HT-29 (cell line): ENCODE measurements at regions not wholly inside any gene's neighbourhood (a gene's known extent, or its start where the extent isn't known, plus 50 kb on each side); places are given as distances from the start of the nearest gene placed in this dataset. TPM values are rescaled to one million over a fixed set of nuclear protein-coding genes. Genes with fewer than 3 reads are reported as not detected.

Experiments
- DNase-seq: peaks from one replicate; pipeline ENCODE4 v3.0.0-alpha.2; 2015; ENCODE audit warnings: low spot score
- small RNA-seq: library from RNA; depleted of rRNA; stranded (forward); fragments of <200 nt; gene quantifications from one replicate; pipeline ENCODE3, GENCODE V24; 2014

DNA sequence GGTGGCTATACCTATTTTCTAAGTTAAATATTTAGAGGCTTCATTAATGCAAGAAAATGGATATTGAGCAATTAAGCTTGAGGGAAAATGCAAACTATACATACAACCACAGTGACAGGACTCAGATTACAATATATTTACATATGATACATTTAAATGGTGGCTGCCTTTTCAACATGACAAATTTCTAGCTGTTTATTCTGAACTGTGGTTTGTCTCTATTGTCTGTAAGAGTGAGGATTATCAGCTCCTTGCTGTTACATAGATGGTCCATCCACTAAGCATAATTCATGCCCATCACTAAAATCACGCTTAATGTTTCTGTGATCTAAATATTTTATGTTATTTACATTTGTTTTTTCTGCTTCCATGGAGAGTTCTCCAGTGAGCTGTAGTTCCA, 81.1 kb upstream of the SGCD start:
- DNase-seq = no peak

DNA sequence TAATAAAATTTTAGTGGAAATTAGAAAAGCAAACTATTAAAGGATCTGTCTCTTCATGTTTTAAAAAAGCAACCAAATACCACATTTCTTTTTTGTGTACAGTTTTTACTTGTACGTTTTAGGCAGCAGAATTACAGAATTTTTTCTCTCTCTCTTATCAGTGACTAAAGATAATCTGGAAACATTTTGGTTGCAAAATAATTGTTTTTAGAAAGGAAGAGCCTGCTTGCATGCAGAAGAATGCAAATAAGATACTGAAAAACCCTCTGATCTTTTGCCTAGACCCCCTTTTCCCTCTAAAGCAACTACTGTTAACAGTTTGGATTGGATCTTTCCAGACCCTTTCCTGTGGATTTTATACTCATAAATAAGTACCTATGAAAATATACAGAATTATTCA, 75.9 kb upstream of the SGCD start:
- no peak for DNase-seq

DNA sequence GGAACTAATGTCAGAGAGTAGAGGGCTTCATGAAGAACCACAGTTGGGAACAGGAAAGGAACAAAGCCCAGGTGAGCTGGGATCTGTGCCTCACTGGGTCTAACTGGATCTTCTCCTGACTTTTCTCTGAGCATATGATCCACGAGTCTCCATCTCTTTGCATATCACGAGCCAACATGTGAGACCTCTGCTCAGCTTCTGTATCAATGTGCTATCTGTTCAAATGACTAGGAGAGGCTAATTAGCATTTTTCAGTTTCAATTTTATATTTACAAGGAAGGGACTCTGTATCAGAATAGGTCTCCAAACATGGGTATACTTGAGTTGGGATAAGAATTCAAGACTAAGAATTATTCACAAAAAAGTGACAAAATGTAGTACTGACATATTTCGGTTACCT, 73.8 kb upstream of the SGCD start:
- DNase-seq = no peak

DNA sequence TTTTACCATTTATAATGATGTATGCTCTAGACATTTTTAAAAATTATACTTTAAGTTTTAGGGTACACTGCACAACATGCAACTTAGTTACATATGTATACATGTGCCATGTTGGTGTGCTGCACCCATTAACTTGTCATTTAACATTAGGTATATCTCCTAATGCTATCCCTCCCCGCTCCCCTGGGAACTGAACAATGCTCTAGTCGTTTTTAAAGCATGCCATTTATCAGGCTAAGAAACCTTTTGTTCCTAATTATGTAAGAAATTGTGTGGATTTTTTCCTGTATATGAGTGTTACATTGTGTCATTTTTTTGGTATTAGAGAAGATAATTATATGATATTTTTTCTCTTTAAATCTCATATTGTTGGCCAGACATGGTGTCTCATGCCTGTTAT, 72.8 kb upstream of the SGCD start:
- DNase-seq = no peak

DNA sequence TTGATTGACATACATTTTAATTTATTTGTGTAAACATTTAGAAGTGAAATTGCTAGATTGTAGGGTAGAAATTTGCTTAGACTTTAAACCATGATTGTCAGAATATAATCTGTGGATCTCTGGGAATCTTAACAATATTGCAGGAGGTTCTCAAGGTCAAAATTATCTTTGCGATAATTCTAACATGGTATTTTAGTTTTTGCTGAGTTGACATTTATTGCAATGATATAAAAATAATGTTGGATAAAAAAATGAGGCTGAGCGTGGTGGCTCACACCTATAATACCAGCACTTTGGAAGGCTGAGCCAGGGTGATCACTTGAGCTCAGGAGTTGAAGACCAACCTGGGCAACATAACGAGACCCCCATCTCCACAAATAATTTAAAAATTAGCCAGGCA, 70.3 kb upstream of the SGCD start:
- no peak for DNase-seq

DNA sequence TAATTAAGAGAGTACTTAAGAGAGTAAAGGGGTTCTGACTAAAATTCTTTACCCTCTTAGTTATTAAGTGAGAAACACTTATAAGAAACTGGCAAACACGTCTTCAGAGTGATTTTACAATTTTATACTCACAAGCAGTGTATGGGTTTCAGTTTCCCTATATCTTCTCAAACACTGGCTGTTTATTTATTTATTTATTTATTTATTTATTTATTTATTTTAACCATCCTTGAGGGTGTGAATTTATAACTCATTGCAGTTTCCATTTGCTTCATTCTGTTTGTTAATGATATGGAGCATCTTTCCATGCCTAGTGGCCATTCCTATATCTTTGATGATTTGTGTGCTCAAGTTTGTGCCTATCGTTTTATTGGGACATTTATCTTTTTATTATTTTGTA, 68.0 kb upstream of the SGCD start:
- no peak for DNase-seq

DNA sequence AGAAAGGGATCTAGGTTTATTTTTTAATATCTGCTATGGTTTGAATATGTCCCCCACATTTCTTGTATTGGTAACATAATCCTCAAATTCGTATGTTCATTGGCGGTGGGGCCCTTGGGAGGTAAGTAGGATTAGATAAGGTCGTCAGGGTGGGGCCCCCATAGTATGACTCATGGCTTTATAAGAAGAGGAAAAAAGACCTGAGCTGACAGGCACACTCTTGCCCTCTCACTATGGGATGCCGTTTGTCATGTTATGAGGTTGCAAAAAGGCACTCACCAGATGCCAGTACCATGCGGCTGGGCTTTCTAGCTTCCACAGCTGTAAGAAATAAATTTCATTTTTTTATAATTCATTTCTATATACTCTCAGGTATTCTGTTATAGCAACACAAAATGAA, 67.3 kb upstream of the SGCD start:
- no peak for DNase-seq

DNA sequence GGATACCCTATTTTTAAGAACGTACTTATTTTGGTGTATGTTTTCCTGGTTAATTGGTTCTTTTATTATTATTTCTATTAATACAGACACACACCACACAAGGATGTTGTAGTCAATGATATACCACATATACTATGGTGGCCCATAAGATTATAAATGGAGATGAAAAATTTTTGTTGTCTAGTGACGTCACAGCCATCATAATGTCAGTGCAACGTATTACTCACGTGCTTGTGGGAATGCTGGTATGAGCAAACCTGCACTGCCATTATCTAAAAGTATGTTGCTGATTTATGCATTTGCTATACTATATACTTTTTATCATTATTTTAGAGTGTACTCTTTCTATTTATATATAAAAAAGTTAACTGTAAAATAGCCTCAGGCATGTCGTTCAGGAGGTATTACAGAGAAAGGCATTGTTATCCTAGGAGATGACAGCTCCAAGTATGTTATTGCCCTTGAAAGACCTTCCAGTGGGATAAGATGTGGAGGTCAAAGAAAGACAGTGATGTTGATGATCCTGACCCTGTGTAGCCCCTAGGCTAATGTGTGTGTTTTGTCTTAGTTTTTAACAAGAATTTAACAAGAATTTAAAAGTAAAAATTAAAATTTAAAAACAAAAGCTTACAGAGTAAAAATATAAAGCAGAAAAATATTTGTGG, 65.6 kb upstream of the SGCD start:
- DNase-seq = no peak

DNA sequence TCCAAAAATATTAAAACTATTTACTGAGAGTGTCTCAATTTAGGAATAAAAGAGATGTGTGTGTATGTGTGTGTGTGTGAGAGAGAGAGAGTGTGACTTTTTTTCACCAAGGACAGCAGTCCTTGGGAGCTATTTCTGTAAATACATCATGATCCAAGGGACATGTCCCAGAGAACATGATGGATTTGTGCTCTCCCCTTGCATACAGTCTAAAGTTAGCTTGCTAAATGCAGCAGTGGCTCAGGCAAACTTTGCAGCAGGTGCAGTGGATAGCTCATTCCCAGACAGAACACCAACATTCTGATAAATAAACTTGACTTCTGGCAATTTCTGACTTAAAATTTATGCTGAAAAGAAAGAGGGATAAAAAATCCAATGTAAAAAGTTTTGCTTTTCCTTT, 55.4 kb upstream of the SGCD start:
- no peak for DNase-seq

DNA sequence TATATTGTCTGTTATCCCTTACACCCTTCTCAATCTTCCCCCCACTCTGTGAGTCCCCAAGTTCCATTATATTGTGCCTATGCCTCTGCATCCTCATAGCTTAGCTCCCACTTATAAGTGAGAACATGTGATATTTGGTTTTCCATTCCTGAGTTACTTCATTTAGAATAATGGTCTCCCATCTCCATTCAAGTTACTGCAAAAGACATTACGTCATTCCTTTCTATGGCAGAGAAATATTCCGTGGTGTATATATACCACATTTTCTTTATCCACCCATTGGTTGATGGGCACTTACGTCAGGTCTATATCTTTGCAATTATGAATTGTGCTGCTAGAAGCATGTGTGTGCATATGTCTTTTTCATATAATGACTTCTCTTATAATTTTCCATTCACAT, 54.8 kb upstream of the SGCD start:
- DNase-seq = no peak

DNA sequence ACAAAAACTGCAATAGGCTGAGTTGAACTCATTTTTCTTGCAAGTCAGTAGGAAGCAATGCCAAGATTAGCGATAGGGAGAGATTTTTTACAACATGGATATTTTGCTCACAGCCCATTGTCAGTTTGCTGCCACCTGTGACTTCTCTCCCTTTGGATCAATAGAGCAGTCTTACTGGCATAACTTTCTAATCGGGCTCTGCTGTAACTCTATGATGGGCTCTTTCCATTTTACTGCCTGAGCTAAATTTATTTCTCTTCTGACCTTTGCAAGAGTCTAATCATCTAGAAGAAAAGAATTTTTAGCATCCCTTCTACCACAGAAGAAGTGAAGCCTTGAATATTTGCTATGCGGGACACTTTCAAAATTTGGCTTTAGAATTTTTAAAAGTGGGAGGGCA, 53.6 kb upstream of the SGCD start:
- no peak for DNase-seq

DNA sequence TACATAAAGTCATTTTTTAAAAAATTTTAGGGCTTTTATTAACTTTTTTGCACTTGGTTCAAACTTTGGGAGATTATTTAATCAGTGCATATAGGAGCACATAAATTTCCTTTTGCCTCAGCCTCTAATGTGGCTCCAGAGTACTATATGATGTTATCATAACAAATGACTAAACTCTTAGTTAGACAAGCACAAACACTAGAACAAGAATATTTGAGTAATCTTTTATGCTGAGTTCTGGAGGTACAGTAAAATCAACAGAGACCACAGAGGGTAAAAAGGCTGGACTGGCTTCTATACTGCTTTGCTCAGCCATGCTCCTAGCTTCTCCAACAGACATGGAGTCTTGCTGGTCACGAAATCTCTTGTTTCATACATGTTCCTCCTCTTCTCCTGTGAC, 52.5 kb upstream of the SGCD start:
- DNase-seq = no peak

Small RNA genes lying in the stretch of these regions (small RNA-seq; reads per million reads assigned to genes)
- not detected for gene RNA5SP199
